ENCODE measurements at regions not wholly inside any gene's neighbourhood (a gene's known extent, or its start where the extent isn't known, plus 50 kb on each side); places are given as distances from the start of the nearest gene placed in this dataset.

DNA sequence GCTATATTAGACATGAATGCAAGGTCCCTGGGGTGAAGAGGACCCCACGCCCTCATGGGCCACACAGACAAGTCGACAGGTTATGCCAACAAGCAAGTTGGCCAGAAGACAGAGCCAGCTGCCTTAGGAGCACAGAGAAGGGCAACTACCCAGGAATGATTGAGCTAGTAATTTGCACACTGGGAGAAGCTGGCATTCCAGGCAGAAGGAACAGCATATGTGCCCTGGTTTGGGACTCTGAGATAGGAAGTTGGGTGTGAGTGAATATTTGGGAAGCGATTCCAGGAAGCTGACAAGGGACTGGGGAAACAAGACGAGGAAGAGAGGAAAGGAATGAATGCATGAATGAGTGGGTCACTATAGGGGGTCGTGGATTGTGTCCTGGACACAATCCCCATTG, 203.7 kb upstream of the CDH5 start:
- Histone ChIP-seq H3F3A (ENCODE audit: low read length, unreplicated experiment) (no peaks in the 10 kb centered on the region), H3K4me1 (ENCODE audit: insufficient read depth, low read length) (no peaks in the 10 kb centered on the region), H3K9ac (ENCODE audit: low read length) (no peak overlapping the region), H3K4me2 (ENCODE audit: low read length) (no peak overlapping the region), H3K27ac (ENCODE audit: low read length) (no peak overlapping the region), H3K9me2 (replicated peaks; ENCODE audit: low read length) (no peaks in the 10 kb centered on the region), H3K9me3 (ENCODE audit: low read length) (no peaks in the 10 kb centered on the region), H4K20me1 (ENCODE audit: low read length) (no peaks in the 10 kb centered on the region), H2AFZ (ENCODE audit: low read length) (no peak overlapping the region), H3K36me3 (ENCODE audit: low read depth, low read length) (no peaks in the 10 kb centered on the region), H3K27me3 (ENCODE audit: low read length) (no peaks in the 10 kb centered on the region), H3K79me2 (ENCODE audit: low read length) (no peaks in the 10 kb centered on the region), H3K4me3 (ENCODE audit: low read length) (no peak overlapping the region)
- DNase-seq (no peak), ATAC-seq (no peak)
- intact Hi-C loops (cut with micrococcal nuclease), result no loop called here
- ChIA-PET CTCF (no interaction called here), POLR2A (ENCODE audit: unreplicated experiment) (no interaction called here)
- no peak for TF ChIP-seq EZH2 (IDR thresholded peaks at IDR 0.05; ENCODE audit: low read length, unreplicated experiment)
- TF ChIP-seq, protein P1, sequence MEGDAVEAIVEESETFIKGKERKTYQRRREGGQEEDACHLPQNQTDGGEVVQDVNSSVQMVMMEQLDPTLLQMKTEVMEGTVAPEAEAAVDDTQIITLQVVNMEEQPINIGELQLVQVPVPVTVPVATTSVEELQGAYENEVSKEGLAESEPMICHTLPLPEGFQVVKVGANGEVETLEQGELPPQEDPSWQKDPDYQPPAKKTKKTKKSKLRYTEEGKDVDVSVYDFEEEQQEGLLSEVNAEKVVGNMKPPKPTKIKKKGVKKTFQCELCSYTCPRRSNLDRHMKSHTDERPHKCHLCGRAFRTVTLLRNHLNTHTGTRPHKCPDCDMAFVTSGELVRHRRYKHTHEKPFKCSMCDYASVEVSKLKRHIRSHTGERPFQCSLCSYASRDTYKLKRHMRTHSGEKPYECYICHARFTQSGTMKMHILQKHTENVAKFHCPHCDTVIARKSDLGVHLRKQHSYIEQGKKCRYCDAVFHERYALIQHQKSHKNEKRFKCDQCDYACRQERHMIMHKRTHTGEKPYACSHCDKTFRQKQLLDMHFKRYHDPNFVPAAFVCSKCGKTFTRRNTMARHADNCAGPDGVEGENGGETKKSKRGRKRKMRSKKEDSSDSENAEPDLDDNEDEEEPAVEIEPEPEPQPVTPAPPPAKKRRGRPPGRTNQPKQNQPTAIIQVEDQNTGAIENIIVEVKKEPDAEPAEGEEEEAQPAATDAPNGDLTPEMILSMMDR (conservative IDR thresholded peaks at IDR 0.05; ENCODE audit: low read depth, low read length), result no peak
- TF ChIP-seq EZH2phosphoT487 (IDR thresholded peaks at IDR 0.05; ENCODE audit: borderline replicate concordance, low read length), result no peak
- BruUV-seq (replicated peaks), result no TSS peak

DNA sequence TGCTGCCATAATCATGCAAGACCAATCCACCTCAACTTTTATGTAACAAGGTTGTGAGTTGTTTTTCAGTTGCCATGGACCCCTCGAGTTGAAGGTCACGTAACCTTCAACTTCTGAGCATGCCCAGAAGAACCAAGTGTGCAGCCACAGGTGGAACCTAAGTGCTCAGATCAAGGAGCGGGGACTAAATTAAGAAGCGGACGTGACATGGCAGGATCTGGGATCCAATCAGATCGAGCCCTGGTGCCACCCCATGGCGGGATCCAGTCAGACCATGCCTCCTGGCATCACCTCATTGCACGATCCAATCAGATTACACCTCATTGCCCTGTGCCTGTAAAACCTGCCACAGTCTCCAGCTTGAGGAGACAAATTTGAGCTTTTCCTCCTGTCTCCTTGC, 204.5 kb upstream of the CDH5 start:
- Histone ChIP-seq H4K20me1 (ENCODE audit: low read length) (no peaks in the 10 kb centered on the region), H3K9me2 (replicated peaks; ENCODE audit: low read length) (no peaks in the 10 kb centered on the region), H3K79me2 (ENCODE audit: low read length) (no peaks in the 10 kb centered on the region), H3K27ac (ENCODE audit: low read length) (no peak overlapping the region), H3K4me3 (ENCODE audit: low read length) (no peak overlapping the region), H3K27me3 (ENCODE audit: low read length) (no peaks in the 10 kb centered on the region), H3K36me3 (ENCODE audit: low read depth, low read length) (no peaks in the 10 kb centered on the region), H3K9ac (ENCODE audit: low read length) (no peak overlapping the region), H3F3A (ENCODE audit: low read length, unreplicated experiment) (no peaks in the 10 kb centered on the region), H2AFZ (ENCODE audit: low read length) (no peak overlapping the region), H3K9me3 (ENCODE audit: low read length) (no peaks in the 10 kb centered on the region), H3K4me1 (ENCODE audit: insufficient read depth, low read length) (no peaks in the 10 kb centered on the region), H3K4me2 (ENCODE audit: low read length) (no peak overlapping the region)
- POLR2A ChIA-PET (ENCODE audit: unreplicated experiment), result no interaction called here
- intact Hi-C loops (cut with micrococcal nuclease), result no loop called here
- no peak for ATAC-seq
- TF ChIP-seq EZH2phosphoT487 (IDR thresholded peaks at IDR 0.05; ENCODE audit: borderline replicate concordance, low read length) (no peak), EZH2 (IDR thresholded peaks at IDR 0.05; ENCODE audit: low read length, unreplicated experiment) (no peak)
- TF ChIP-seq, protein P1 (conservative IDR thresholded peaks at IDR 0.05; ENCODE audit: low read depth, low read length), result no peak
- BruUV-seq (replicated peaks), result no TSS peak
- DNase-seq, result peak; percentile 3
- CTCF ChIA-PET, result no interaction called here

DNA sequence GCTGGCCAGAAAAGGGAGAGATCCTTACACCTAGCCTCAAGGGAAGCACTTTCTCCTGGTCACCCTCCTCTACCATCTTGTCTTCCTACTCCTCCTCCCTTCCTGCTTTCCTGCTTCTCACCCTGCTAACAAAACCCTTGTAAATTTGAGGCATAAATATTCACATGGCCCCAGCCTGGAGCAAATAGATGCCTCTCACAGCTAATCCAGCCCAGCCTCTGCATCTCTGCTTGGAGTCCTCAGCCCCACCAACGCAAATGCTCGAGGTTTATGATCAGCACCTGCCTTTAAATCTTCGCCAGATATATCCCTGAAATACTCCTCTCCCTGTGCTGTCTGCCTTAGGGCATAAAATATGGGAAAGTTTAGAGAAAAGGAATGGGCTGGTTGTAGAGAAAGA, 205.2 kb upstream of the CDH5 start:
- no peak overlapping the region for H3K9ac ChIP-seq (ENCODE audit: low read length)
- intact Hi-C loops (cut with micrococcal nuclease), result no loop called here
- no peaks in the 10 kb centered on the region for H4K20me1 ChIP-seq (ENCODE audit: low read length)
- CTCF ChIA-PET, result no interaction called here
- no peak for DNase-seq
- no TSS peak for BruUV-seq (replicated peaks)
- POLR2A ChIA-PET (ENCODE audit: unreplicated experiment), result no interaction called here
- H3K27me3 ChIP-seq (ENCODE audit: low read length), result no peaks in the 10 kb centered on the region
- H3K79me2 ChIP-seq (ENCODE audit: low read length), result no peaks in the 10 kb centered on the region
- no peaks in the 10 kb centered on the region for H3K36me3 ChIP-seq (ENCODE audit: low read depth, low read length)
- H3K4me1 ChIP-seq (ENCODE audit: insufficient read depth, low read length), result no peaks in the 10 kb centered on the region
- no peaks in the 10 kb centered on the region for H3F3A ChIP-seq (ENCODE audit: low read length, unreplicated experiment)
- TF ChIP-seq EZH2 (IDR thresholded peaks at IDR 0.05; ENCODE audit: low read length, unreplicated experiment) (no peak), EZH2phosphoT487 (IDR thresholded peaks at IDR 0.05; ENCODE audit: borderline replicate concordance, low read length) (no peak)
- TF ChIP-seq, protein P1 (conservative IDR thresholded peaks at IDR 0.05; ENCODE audit: low read depth, low read length), result no peak
- H3K9me3 ChIP-seq (ENCODE audit: low read length), result no peaks in the 10 kb centered on the region
- ATAC-seq, result no peak
- H3K4me2 ChIP-seq (ENCODE audit: low read length), result no peak overlapping the region
- no peak overlapping the region for H3K27ac ChIP-seq (ENCODE audit: low read length)
- no peaks in the 10 kb centered on the region for H3K9me2 ChIP-seq (replicated peaks; ENCODE audit: low read length)
- H3K4me3 ChIP-seq (ENCODE audit: low read length), result no peak overlapping the region
- H2AFZ ChIP-seq (ENCODE audit: low read length), result no peak overlapping the region
